Activated B cell treated with CpG ODN at 0.5 μM for 24 hours (primary cell): ENCODE measurements at regions not wholly inside any gene's neighbourhood (a gene's known extent, or its start where the extent isn't known, plus 50 kb on each side); places are given as distances from the start of the nearest gene placed in this dataset.

ENCODE experiments used
- ATAC-seq: fragments of 200-7000 bp; cut with Tn5 transposase; one replicate; pipeline ENCODE4 v1.10.0; 2021; ENCODE audit warnings: low read depth, mild to moderate bottlenecking, moderate library complexity
- CTCF ChIA-PET: fragments of 350-600 bp; sonication (Branson Sonifier 250); formaldehyde crosslinking; loops from one replicate; lab custom pipeline; 2021; ENCODE audit warnings: antibody characterized with exemption; lab: Charles Lee
- POLR2A ChIA-PET: fragments of 350-600 bp; sonication (Branson Sonifier 250); formaldehyde crosslinking; loops from one replicate; lab custom pipeline; 2021; ENCODE audit warnings: antibody characterized with exemption; lab: Charles Lee
- DNase-seq: peaks from one replicate; pipeline ENCODE4 v3.0.0; 2022
- H3K27ac Mint-ChIP-seq: one replicate; pipeline ENCODE4 v1.8.0; 2020; ENCODE audit warnings: mixed read lengths
- H3K27me3 Mint-ChIP-seq: one replicate; pipeline ENCODE4 v1.8.0; 2021; ENCODE audit warnings: mixed read lengths
- H3K36me3 Mint-ChIP-seq: one replicate; pipeline ENCODE4 v1.8.0; 2021; ENCODE audit warnings: low read depth, mixed read lengths
- H3K4me1 Mint-ChIP-seq: one replicate; pipeline ENCODE4 v1.8.0; 2021; ENCODE audit warnings: mixed read lengths
- H3K4me3 Mint-ChIP-seq: one replicate; pipeline ENCODE4 v1.8.0; 2020; ENCODE audit warnings: mild to moderate bottlenecking, mixed read lengths
- H3K9me3 Mint-ChIP-seq: one replicate; pipeline ENCODE4 v1.8.0; 2020; ENCODE audit warnings: mixed read lengths
- intact Hi-C: fragments of 100-400 bp; cut with micrococcal nuclease; formaldehyde crosslinking; loops from one replicate; pipeline ENCODE4 v1.15.1; 2024
- TF ChIP-seq, protein P1 (sequence below): fragments of 200-600 bp; IDR thresholded peaks from one replicate; pipeline ENCODE4 v1.8.0; 2022; ENCODE audit warnings: antibody characterized with exemption, mild to moderate bottlenecking

DNA sequence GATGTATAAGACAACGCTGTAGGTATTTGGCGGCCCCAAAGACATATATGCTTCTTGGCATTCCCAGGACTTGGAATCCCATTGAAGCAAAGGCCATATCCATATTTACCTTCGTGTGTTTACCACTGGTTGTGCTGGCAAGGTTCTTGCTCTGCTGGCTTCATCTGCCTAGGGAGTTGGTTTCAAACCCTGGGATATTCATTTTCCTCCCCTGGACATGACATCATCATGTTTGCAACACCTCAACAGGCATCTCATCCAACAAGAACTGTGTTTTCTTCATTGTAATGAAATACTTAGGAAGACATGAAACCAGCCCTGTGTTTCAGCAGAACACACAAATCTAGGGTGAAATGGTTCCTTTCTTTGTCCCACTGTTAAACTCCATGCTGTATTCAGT is 77.9 kb upstream of the PHLPP1 start:
- H3K27me3 Mint-ChIP-seq: peaks cover 7% of the 10 kb centered on the region
- TF ChIP-seq, protein P1, sequence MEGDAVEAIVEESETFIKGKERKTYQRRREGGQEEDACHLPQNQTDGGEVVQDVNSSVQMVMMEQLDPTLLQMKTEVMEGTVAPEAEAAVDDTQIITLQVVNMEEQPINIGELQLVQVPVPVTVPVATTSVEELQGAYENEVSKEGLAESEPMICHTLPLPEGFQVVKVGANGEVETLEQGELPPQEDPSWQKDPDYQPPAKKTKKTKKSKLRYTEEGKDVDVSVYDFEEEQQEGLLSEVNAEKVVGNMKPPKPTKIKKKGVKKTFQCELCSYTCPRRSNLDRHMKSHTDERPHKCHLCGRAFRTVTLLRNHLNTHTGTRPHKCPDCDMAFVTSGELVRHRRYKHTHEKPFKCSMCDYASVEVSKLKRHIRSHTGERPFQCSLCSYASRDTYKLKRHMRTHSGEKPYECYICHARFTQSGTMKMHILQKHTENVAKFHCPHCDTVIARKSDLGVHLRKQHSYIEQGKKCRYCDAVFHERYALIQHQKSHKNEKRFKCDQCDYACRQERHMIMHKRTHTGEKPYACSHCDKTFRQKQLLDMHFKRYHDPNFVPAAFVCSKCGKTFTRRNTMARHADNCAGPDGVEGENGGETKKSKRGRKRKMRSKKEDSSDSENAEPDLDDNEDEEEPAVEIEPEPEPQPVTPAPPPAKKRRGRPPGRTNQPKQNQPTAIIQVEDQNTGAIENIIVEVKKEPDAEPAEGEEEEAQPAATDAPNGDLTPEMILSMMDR: no peak
- H3K9me3 Mint-ChIP-seq: no peaks in the 10 kb centered on the region
- POLR2A ChIA-PET: no interaction called here
- no peaks in the 10 kb centered on the region for H3K36me3 Mint-ChIP-seq
- no peaks in the 10 kb centered on the region for H3K4me1 Mint-ChIP-seq
- CTCF ChIA-PET: interaction anchor here (0.9 to 3.4 kb wide), 4 partner anchors 45 to 802 kb away, joined by 3 to 38 read pairs (median 8); partner anchors contain the start of gene PHLPP1
- H3K4me3 Mint-ChIP-seq: no peak overlapping the region
- ATAC-seq: no peak
- DNase-seq: no peak
- no peak overlapping the region for H3K27ac Mint-ChIP-seq
- intact Hi-C loops: no loop called here

DNA sequence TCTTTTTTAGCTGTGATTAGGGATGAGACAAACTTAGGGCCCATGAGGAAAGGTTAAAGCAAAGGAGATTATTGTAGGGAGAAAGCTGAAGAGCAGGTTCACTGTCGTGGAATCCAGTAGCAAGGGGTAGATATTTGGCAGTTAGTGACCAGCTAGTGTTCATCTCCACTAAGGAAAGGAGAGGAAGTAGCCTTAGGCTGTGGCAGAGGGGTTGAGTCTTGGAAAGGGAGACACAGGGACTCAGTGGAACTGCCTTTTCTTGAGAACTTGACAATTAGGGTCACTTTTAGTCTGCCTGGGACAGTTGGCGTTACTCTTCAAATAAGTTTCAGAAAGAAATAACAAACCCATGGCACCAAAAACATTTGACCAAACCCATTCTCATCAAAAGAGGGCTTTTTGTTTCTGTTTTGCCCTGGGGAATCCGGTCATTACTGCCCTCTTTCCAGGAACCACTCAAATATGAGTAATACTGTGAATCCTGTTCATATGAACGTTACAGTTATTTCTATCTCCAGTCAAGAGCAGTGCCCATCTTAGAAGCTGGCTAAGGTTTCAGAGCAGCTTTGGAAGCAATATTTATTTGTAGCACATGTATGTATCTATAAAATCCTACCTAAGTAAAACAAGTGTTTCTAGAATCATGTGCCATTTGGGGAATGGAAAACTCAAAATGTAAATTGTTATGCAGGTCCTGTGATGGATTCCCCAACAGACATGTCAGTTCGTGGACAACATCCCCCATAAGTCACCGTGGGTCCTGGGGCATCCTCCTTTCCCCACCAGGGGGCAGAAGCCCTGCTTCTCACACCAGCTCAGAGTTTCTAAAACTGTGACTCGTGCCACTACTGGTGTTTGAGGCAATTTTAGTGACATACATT is 77.3 kb upstream of the PHLPP1 start:
- no peak overlapping the region for H3K27ac Mint-ChIP-seq
- CTCF ChIA-PET: interaction anchor here (0.7 to 3.4 kb wide), 8 partner anchors 44 to 1326 kb away, joined by 3 to 38 read pairs (median 4); partner anchors contain the start of gene PHLPP1
- TF ChIP-seq, protein P1: no peak
- no peaks in the 10 kb centered on the region for H3K4me1 Mint-ChIP-seq
- H3K4me3 Mint-ChIP-seq: no peak overlapping the region
- ATAC-seq (peak; percentile 50), DNase-seq (peak; percentile 20)
- peaks cover 7% of the 10 kb centered on the region for H3K27me3 Mint-ChIP-seq
- no peaks in the 10 kb centered on the region for H3K9me3 Mint-ChIP-seq
- intact Hi-C loops: loop anchor here (1.0 kb wide), 4 partner anchors 76 to 801 kb away; no protein-coding TSS in a partner anchor
- POLR2A ChIA-PET: interaction anchor here (0.6 kb wide), 1 partner anchor 52 kb away, joined by 4 read pairs; no protein-coding TSS in a partner anchor
- H3K36me3 Mint-ChIP-seq: no peaks in the 10 kb centered on the region

DNA sequence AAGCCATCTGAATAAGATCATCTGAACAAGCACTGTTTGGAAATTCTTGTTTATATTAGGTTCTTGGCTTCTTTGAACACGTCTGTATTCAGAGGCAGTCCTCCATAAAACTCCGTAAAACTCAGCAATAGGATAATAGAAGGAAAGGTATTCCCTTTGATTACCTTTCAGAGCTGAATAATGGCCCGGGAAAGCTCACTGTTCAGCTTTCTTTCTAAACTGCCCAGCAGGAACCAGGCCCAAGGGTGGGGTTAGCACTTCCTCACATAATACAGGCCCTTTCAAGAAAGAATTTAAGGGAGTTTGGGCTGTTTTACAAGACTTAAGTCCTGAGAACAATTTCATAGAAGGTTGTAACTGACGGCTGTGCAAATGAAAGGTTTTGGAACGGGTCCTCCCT is 72.2 kb upstream of the PHLPP1 start:
- Mint-ChIP-seq H3K4me1 (no peaks in the 10 kb centered on the region), H3K9me3 (no peaks in the 10 kb centered on the region), H3K36me3 (no peaks in the 10 kb centered on the region), H3K27me3 (peaks cover 4% of the 10 kb centered on the region), H3K4me3 (no peak overlapping the region), H3K27ac (no peak overlapping the region)
- ATAC-seq (no peak), DNase-seq (no peak)
- TF ChIP-seq, protein P1: no peak
- intact Hi-C loops: no loop called here
- POLR2A ChIA-PET: no interaction called here
- CTCF ChIA-PET: no interaction called here

DNA sequence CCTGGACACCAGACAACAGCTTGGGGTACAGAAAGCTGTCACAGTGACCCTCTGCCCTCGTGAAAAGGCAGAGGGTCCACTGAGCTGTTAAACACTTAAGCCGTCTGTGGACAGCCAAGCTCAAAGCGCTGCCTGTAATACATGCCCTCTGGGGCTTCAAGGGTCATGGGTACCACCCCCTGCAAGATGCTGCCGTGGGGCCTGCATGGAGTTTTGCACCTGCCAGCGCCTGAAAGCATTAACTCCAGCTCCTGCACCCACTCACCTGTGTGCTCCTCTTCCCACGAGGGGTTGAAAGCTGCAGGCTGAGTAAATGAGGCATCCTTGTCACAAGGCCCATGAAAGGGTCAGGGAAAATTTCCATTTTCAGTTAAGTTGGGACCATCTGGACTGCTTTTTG is 70.6 kb upstream of the PHLPP1 start:
- no peaks in the 10 kb centered on the region for H3K27me3 Mint-ChIP-seq
- no peaks in the 10 kb centered on the region for H3K36me3 Mint-ChIP-seq
- ChIA-PET CTCF (no interaction called here), POLR2A (no interaction called here)
- H3K4me3 Mint-ChIP-seq: no peak overlapping the region
- no peak overlapping the region for H3K27ac Mint-ChIP-seq
- DNase-seq (no peak), ATAC-seq (no peak)
- H3K4me1 Mint-ChIP-seq: no peaks in the 10 kb centered on the region
- no peaks in the 10 kb centered on the region for H3K9me3 Mint-ChIP-seq
- intact Hi-C loops: no loop called here
- TF ChIP-seq, protein P1: no peak

DNA sequence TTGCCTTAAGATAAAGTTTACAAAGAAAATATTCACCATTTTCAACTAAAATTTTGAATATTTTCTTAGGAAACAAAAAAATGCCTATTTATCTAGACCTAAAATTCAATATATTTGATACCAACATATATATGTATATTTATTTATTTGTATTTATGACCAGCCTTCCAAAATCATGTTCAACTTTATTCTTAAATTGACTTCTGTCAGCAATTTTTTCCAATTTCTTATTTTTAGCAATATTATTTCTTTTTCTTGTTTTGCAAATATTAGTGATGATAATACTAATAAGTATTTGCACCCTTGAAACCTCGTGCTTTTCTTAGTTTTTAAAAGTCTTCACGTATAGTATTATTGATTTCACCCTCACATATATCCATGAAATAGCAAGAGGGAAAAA is 68.2 kb upstream of the PHLPP1 start:
- Mint-ChIP-seq H3K9me3 (no peaks in the 10 kb centered on the region), H3K4me3 (no peak overlapping the region), H3K27ac (no peak overlapping the region), H3K4me1 (peaks cover 14% of the 10 kb centered on the region), H3K27me3 (no peaks in the 10 kb centered on the region), H3K36me3 (no peaks in the 10 kb centered on the region)
- ATAC-seq (no peak), DNase-seq (no peak)
- TF ChIP-seq, protein P1: no peak
- ChIA-PET CTCF (no interaction called here), POLR2A (no interaction called here)
- intact Hi-C loops: no loop called here
